Naive thymus-derived CD8-positive, alpha-beta T cell (primary cell): ENCODE measurements at regions not wholly inside any gene's neighbourhood (a gene's known extent, or its start where the extent isn't known, plus 50 kb on each side); places are given as distances from the start of the nearest gene placed in this dataset.

Experiments
- ATAC-seq, 2 donors: fragments of 150-1000 bp; cut with Tn5 transposase in 1 of 2; sonication (Bioruptor Pico), chemical (Tn5 transposase) in 1 of 2; 1 replicate in 1 of 2; 2 replicates in 1 of 2; pipeline ENCODE4 v1.10.0; 2021; ENCODE audit warnings: mild to moderate bottlenecking in 2 of 2, moderate library complexity in 2 of 2
- POLR2A ChIA-PET: fragments of 350-600 bp; sonication (Branson Sonifier 250); formaldehyde crosslinking; loops from one replicate; lab custom pipeline; 2021; ENCODE audit warnings: antibody characterized with exemption; lab: Charles Lee
- DNase-seq, 10 donors: peaks; one replicate each; pipeline versions ENCODE4 v3.0.0 to v3.0.0-alpha.2; 2020 to 2022
- H3K27ac Mint-ChIP-seq, 10 donors: one replicate each; pipeline ENCODE4 v1.8.0; 2020 to 2022; ENCODE audit warnings: mild to moderate bottlenecking in 10 of 10, mixed read lengths in 10 of 10, moderate library complexity in 4 of 10, inconsistent platforms in 1 of 10
- H3K27me3 Mint-ChIP-seq, 5 donors: one replicate each; pipeline ENCODE4 v1.8.0; 2021 to 2022; ENCODE audit warnings: mixed read lengths in 5 of 5
- H3K36me3 Mint-ChIP-seq, 3 donors: one replicate each; pipeline ENCODE4 v1.8.0; 2020 to 2022; ENCODE audit warnings: mixed read lengths in 3 of 3, mild to moderate bottlenecking in 2 of 3, inconsistent platforms in 1 of 3
- H3K4me1 Mint-ChIP-seq, 4 donors: one replicate each; pipeline ENCODE4 v1.8.0; 2021 to 2022; ENCODE audit warnings: mixed read lengths in 4 of 4
- H3K4me3 Mint-ChIP-seq, 10 donors: one replicate each; pipeline ENCODE4 v1.8.0; 2020 to 2022; ENCODE audit warnings: mild to moderate bottlenecking in 10 of 10, mixed read lengths in 10 of 10, moderate library complexity in 6 of 10, inconsistent platforms in 1 of 10
- H3K9me3 Mint-ChIP-seq, 9 donors: one replicate each; pipeline ENCODE4 v1.8.0; 2020 to 2022; ENCODE audit warnings: mixed read lengths in 9 of 9, mild to moderate bottlenecking in 3 of 9, inconsistent platforms in 1 of 9, moderate library complexity in 1 of 9

DNA sequence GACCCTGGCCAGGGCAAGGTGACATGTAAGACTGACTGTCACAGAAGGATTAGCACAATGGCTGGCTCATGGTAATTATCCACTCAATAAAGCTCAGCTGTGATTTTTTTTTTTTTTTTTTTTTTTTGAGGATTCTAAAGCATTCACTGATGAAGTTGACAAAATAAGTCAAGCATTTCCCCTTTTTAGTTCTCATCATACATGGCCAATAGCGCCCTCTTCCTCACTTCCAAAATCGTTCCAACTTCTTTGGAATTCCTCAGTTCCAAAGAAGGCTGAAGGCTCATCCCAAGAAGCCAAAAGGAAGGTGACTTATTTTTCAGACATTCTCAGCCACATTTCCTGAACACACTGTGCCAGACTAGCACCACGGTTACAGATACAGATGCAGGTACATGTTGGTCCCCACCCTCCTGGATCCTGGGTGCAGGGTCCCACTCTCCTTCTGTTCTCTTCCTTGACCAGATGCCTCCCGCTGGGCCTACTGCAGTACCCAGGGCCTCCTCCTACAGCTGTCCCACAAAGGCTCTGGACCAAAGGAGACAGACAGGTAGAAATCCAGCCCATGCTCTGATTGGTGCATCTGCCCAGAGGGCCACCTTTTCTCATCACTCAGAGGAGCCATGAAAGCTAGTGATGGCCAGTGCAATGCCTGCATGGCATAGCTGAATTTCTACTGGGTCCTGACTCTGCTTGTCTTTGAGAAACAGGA, 202.6 kb downstream of the UACA start:
- peak overlapping the region in 5 of 10 donors; percentile 13 to 68 (median 54) for H3K27ac Mint-ChIP-seq

DNA sequence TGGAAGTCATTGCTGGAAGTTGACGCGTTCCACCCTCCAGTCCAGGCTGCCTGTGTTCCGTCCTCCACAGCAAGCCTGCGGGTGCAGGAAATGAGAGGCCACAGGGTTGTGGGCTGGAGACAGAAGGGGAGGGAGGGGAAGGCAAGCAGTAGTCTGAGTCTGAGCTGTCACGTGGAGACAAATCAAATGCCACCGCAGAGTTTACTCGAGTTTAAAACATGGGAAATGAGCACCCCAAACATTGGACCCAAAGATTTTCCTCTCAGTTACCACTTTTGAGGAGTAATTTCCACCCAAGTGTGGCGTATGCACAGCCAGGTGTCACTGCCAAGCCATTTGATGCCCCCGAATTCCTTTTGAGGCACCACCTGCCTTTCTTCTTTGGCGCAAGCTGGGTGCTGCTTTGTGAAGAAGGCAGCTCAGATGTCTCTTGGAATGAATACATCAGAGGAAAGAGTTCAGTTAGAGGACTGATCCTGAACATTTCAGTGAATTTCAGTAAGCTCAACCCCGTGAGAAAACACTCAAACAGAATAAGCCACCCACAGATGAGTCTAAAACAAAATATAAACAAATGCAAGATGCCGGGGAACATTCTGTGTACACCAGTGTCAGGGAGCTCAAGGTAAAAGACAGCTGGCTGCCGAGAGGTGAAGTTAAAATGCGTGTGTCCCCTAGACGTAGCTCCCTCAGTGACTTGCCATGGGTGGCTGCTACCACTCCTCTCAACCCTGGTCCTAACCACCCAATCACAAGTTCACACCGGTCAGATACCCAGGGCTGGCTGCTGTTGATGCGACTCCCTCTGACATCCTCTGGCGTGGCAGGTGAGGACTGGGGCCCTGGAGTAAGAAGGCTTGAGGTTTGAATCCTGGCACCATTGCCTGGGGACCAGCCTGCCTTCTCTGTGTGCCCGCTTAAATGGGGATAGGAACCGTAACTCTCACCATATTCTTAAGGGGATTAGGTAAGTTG, 203.8 kb downstream of the UACA start:
- ATAC-seq = peak; percentile 88 to 90
- no peak overlapping the region for H3K4me3 Mint-ChIP-seq
- H3K36me3 Mint-ChIP-seq = no peaks in the 10 kb centered on the region
- POLR2A ChIA-PET = interaction anchor here (0.6 to 5.9 kb wide), 9 partner anchors 13 to 462 kb away, joined by 3 to 55 read pairs (median 4); partner anchors contain the start of gene TLE3
- H3K27me3 Mint-ChIP-seq = peaks cover 0 to 4% (median 0%) of the 10 kb centered on the region in 5 donors
- peak; percentile 37 to 87 (median 70) for DNase-seq
- H3K4me1 Mint-ChIP-seq = peaks cover 0 to 29% (median 15%) of the 10 kb centered on the region in 4 donors
- no peak overlapping the region for H3K27ac Mint-ChIP-seq
- no peaks in the 10 kb centered on the region for H3K9me3 Mint-ChIP-seq

More for the DNA sequence above, 202.6 kb downstream of the UACA start:
- Mint-ChIP-seq H3K27me3 (peaks cover 0 to 4% (median 0%) of the 10 kb centered on the region in 5 donors), H3K4me3 (peak overlapping the region in 5 of 10 donors; percentile 31 to 56 (median 43)), H3K4me1 (peaks cover 0 to 27% (median 16%) of the 10 kb centered on the region in 4 donors), H3K9me3 (no peaks in the 10 kb centered on the region), H3K36me3 (no peaks in the 10 kb centered on the region)
- POLR2A ChIA-PET = interaction anchor here (0.6 to 5.9 kb wide), 2 partner anchors 25 to 127 kb away, joined by 3 to 55 read pairs; no protein-coding TSS in a partner anchor
- no peak for DNase-seq
- no peak for ATAC-seq

DNA sequence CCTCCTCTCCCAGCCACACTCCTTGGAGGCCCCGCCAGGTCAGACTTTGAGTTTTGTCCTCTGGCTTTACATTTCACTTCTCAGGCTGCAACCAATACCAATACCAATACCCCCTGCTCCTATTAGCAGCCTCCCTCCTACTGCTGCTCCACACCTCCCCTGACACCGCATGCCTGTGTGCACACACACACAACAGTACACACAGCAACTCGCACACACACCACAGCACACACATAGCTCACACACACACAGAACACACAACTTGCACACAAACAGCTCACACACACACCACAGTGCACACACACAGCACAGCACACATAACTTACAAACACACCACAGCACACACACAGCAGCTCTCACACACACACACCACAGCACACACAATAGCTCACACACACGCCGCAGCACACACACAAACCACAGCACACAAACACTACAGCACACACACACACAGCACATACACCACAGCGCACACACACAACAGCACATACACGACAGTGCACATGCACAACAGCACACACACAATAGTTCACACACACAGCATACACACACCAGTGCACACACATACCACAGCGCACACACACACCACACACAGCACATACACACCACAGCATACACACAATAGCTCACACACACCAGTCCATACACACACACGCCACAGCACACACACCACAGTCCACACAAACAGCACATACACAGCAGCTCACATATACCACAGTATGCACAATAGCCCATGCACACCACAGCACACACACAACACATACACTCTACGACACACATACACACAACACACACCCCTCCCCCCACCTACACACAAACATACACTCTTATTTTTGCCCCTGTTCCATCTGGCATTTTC, 204.7 kb downstream of the UACA start:
- ATAC-seq = peak; percentile 13 to 24
- H3K36me3 Mint-ChIP-seq = no peaks in the 10 kb centered on the region
- H3K4me1 Mint-ChIP-seq = peaks cover 0 to 29% (median 15%) of the 10 kb centered on the region in 4 donors
- POLR2A ChIA-PET = interaction anchor here (0.6 to 5.9 kb wide), 7 partner anchors 12 to 461 kb away, joined by 3 to 55 read pairs (median 5); partner anchors contain the start of gene TLE3
- H3K4me3 Mint-ChIP-seq = no peak overlapping the region
- peak in 1 of 10 donors; percentile 22 for DNase-seq
- no peak overlapping the region for H3K27ac Mint-ChIP-seq
- H3K9me3 Mint-ChIP-seq = no peaks in the 10 kb centered on the region
- peaks cover 0 to 4% (median 0%) of the 10 kb centered on the region in 5 donors for H3K27me3 Mint-ChIP-seq

DNA sequence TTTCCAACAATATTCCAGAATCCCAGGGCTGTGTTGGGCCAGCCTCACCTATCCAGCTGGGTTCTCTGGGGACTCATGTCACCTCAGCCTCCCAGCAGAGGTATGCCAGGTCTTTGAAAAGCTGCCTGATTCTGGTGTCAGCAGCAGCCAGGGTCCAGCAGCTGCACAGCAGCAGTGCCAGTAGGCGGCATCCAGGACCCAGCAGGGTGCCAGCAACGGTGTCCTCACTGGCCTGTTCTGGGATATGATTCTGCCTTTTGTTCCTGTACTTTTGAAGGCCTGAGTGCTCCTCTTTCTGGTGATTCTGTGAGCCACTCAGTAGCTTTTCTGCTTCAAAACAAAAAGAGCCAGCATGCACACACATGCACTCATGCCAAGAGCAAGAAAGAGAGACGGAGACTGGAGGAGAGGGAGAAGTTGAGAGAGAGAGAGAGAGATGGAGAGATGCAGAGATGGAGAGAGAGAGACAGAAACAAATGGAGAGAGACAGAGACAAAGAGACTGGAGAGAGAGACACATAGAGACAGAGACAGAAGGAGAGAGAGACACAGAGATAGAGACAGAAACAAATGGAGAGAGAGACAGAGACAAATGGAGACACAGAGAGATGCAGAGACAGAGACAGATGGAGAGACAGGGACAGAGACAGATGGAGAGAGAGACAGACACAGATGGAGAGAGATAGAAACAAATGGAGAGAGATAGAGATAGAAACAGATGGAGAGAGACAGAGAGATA, 205.7 kb downstream of the UACA start:
- peak in 1 of 2 donors; percentile 7 for ATAC-seq
- Mint-ChIP-seq H3K9me3 (no peaks in the 10 kb centered on the region), H3K27ac (no peak overlapping the region), H3K36me3 (no peaks in the 10 kb centered on the region), H3K4me3 (no peak overlapping the region), H3K4me1 (peaks cover 0 to 28% (median 10%) of the 10 kb centered on the region in 4 donors), H3K27me3 (peaks cover 0 to 4% (median 0%) of the 10 kb centered on the region in 5 donors)
- POLR2A ChIA-PET = interaction anchor here (3.7 kb wide), 1 partner anchor 21 kb away, joined by 31 read pairs; no protein-coding TSS in a partner anchor
- DNase-seq = no peak

DNA sequence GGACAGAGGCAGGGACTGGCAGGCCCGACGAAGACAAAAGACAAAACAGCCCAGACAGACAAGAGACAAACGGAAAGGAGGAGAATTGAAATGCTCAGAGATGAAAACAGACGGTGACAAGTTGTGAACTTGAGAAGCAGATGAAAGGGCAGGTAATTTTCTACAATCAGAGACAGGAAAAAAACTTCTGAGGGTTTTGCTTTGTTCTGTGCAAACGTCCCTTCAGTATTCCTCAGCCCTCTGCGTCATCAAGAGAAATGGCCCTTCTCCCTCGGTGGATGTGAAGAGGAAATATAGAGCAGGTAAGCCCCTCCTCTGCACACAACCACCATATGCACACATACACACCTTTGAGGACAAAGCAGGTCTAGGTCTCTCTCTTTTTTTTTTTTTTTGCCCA, 206.6 kb downstream of the UACA start:
- no peak overlapping the region for H3K27ac Mint-ChIP-seq
- peaks cover 0 to 22% (median 8%) of the 10 kb centered on the region in 4 donors for H3K4me1 Mint-ChIP-seq
- DNase-seq (peak in 6 of 10 donors; percentile 13 to 40 (median 19)), ATAC-seq (peak; percentile 22 to 31)
- POLR2A ChIA-PET = interaction anchor here (0.8 to 3.7 kb wide), 3 partner anchors 20 to 29 kb away, joined by 3 to 31 read pairs (median 4); no protein-coding TSS in a partner anchor
- H3K36me3 Mint-ChIP-seq = peaks cover 0 to under 1% (median 0%) of the 10 kb centered on the region in 3 donors
- H3K4me3 Mint-ChIP-seq = no peak overlapping the region
- peaks cover 0 to 5% (median 0%) of the 10 kb centered on the region in 9 donors for H3K9me3 Mint-ChIP-seq
- H3K27me3 Mint-ChIP-seq = no peaks in the 10 kb centered on the region

DNA sequence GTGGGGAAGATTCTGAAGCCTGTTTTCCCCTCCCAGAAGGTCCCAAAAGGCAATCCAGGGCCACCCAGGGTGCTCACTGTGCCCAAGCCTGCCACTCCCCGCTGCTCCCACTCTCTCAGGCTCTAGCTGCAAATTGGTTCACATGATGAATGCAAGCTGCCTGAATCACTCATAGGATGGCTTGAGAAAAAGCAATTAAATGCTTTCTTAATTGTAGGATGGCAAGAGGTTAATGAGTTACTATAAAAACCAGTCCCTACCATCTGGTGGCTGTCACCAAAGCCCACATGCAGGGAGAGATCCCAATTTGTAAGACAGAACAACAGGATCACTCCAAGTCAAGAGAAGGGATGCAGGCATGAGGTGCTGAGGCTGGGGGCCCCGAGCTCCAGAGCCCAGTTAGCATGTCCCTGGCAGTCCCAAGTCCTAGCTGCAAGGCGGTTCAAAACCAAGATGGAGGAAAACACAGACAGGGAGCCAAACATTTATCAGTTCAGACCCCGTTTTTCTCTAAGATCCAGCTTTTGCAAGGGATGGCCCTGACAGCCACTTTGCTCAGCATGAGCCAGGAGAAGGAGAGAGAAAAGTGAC, 207.1 kb downstream of the UACA start:
- H3K36me3 Mint-ChIP-seq = peaks cover 0 to 3% (median 0%) of the 10 kb centered on the region in 3 donors
- DNase-seq = no peak
- ATAC-seq = no peak
- peaks cover 0 to 7% (median 0%) of the 10 kb centered on the region in 9 donors for H3K9me3 Mint-ChIP-seq
- POLR2A ChIA-PET = interaction anchor here (0.8 to 3.7 kb wide), 5 partner anchors 19 to 30 kb away, joined by 3 to 31 read pairs (median 4); no protein-coding TSS in a partner anchor
- H3K4me1 Mint-ChIP-seq = peaks cover 0 to 16% (median 7%) of the 10 kb centered on the region in 4 donors
- H3K4me3 Mint-ChIP-seq = peak overlapping the region in 1 of 10 donors; percentile 62
- H3K27me3 Mint-ChIP-seq = no peaks in the 10 kb centered on the region
- H3K27ac Mint-ChIP-seq = no peak overlapping the region

DNA sequence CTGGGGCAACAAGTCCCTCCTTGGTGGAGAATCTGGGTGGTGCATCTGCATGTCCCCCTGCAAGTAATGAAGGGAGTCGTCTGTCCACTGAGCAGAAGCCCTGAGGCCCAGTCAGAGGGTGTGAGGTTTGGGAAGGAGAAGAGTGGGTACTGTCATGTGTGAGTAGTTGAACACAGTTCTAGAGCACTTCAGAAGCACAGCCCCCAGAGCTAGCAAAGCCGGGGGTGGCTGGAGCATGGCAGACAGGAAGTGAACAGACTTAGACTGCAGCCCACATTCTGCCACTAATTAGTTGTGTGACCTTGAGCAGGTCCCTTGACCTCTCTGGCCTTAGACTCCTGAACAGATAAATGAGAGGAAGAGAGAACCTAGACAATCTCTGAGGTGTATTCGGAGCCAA, 207.6 kb downstream of the UACA start:
- ATAC-seq = no peak
- Mint-ChIP-seq H3K4me3 (peak overlapping the region in 1 of 10 donors; percentile 62), H3K9me3 (peaks cover 0 to 7% (median 0%) of the 10 kb centered on the region in 9 donors), H3K36me3 (peaks cover 0 to 3% (median 0%) of the 10 kb centered on the region in 3 donors), H3K4me1 (peaks cover 0 to 13% (median 4%) of the 10 kb centered on the region in 4 donors), H3K27me3 (no peaks in the 10 kb centered on the region), H3K27ac (no peak overlapping the region)
- POLR2A ChIA-PET = interaction anchor here (1.1 to 3.7 kb wide), 4 partner anchors 19 to 31 kb away, joined by 3 to 31 read pairs (median 4); no protein-coding TSS in a partner anchor
- peak in 1 of 10 donors; percentile 21 for DNase-seq

DNA sequence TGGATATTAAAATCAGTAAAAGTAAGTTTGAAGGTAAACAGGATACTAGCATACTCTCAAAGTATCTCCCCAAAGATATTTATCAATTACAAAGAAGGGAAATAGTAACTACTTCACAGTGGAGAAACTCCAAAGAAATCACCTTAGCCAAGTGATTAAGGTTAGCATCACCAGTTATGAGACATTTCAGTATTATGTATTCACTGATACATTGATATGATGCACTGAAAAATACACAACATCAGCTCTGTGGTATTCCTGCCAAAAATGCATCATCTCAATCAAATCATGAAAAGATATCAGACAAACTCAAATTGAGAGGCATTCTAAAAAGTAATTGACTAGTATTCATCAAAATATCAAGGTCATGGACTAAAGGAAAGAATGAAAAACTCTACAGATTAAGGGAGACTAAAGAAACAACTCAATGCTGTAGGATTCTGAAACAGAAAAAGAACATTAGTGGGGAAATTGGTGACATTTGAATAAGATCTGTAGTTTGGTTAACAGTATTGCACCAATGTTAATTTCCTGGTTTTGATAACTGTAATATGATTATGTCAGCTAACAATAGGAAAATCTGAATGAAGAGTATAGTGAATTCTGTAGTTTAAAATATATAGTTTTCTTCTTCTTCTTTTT, 215.4 kb downstream of the UACA start:
- H3K27me3 Mint-ChIP-seq = no peaks in the 10 kb centered on the region
- peaks cover 0 to 3% (median 0%) of the 10 kb centered on the region in 3 donors for H3K36me3 Mint-ChIP-seq
- ATAC-seq (no peak), DNase-seq (no peak)
- H3K4me3 Mint-ChIP-seq = no peak overlapping the region
- H3K4me1 Mint-ChIP-seq = peaks cover 8 to 26% (median 15%) of the 10 kb centered on the region in 4 donors
- peak overlapping the region in 1 of 10 donors; percentile 49 for H3K27ac Mint-ChIP-seq
- H3K9me3 Mint-ChIP-seq = peaks cover 0 to 7% (median 0%) of the 10 kb centered on the region in 9 donors
- POLR2A ChIA-PET = interaction anchor here (2.5 kb wide), 1 partner anchor 12 kb away, joined by 10 read pairs; no protein-coding TSS in a partner anchor

DNA sequence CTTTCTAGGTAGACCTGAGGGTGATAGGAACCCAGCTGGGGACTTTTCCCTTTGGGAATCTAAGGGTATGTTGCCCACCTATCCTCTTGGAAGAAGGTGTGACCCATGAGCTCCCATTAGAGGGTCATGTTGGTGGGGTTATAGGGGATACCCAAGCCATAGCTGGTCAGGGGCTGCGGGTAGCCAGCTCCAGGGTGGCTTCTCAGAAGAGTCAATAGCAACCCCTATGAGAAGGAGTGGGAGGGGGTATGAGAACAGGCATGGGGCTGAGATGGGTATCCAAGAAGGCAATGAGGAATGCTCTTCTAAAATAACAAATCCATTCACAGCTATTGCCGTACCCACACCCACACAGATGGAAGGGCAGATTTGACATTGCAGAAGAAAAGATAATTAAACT, 217.8 kb downstream of the UACA start:
- Mint-ChIP-seq H3K4me1 (peaks cover 8 to 30% (median 14%) of the 10 kb centered on the region in 4 donors), H3K9me3 (no peaks in the 10 kb centered on the region), H3K27ac (peak overlapping the region in 2 of 10 donors; percentile 2 to 8), H3K27me3 (no peaks in the 10 kb centered on the region), H3K4me3 (no peak overlapping the region), H3K36me3 (peaks cover 0 to 3% (median 2%) of the 10 kb centered on the region in 3 donors)
- ATAC-seq = no peak
- POLR2A ChIA-PET = no interaction called here
- DNase-seq = no peak

DNA sequence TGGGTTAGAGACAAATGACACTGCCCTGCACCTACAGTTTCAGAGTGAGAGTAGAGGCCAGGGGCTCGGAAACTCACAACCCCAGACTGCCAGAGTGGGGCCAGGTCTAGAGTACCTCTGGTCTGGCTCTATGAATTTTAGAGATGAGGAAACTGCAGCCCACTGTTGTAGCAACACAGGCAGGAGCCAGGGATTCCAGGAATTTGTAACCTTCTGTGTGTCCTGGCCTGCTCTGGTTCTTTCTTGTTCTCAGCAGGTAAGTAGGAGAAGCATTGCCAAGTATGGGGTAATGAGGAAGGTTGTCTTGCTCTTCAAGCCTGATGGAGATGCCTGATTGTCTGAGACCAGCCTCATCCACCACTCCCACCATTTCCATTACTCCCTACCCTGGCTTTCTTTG, 221.8 kb downstream of the UACA start:
- Mint-ChIP-seq H3K36me3 (peaks cover 0 to 3% (median 3%) of the 10 kb centered on the region in 3 donors), H3K4me3 (no peak overlapping the region)
- POLR2A ChIA-PET = interaction anchor here (1.7 kb wide), 1 partner anchor 11 kb away, joined by 4 read pairs; no protein-coding TSS in a partner anchor

More for the DNA sequence above, 221.8 kb downstream of the UACA start:
- no peak for DNase-seq
- no peak for ATAC-seq
- Mint-ChIP-seq H3K27me3 (no peaks in the 10 kb centered on the region), H3K9me3 (no peaks in the 10 kb centered on the region), H3K27ac (peak overlapping the region in 2 of 10 donors; percentile 22 to 35), H3K4me1 (peaks cover 13 to 39% (median 28%) of the 10 kb centered on the region in 4 donors)
